ENCODE measurements at regions not wholly inside any gene's neighbourhood (a gene's known extent, or its start where the extent isn't known, plus 50 kb on each side); places are given as distances from the start of the nearest gene placed in this dataset.

DNA sequence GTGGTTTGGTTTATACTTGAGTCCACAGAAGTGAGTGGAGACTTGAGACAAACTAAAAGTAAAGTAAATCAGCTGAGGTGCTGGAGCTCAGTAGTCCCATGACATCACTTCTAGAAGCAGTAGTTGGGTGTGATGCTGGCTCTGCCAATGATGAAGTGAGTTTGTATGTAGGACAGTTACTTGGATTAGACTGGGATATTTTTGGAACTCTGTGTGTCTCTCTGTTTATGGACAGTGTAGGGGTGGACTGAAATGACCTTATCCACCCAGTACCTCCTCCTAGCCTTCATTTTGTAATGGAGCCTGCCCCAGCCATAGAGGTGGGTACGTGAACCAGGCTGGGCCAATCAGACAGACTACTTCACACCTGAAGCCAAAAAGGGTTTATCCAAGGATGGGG is 52.2 kb downstream of the POLR1D start:
- TF ChIP-seq, protein P1, sequence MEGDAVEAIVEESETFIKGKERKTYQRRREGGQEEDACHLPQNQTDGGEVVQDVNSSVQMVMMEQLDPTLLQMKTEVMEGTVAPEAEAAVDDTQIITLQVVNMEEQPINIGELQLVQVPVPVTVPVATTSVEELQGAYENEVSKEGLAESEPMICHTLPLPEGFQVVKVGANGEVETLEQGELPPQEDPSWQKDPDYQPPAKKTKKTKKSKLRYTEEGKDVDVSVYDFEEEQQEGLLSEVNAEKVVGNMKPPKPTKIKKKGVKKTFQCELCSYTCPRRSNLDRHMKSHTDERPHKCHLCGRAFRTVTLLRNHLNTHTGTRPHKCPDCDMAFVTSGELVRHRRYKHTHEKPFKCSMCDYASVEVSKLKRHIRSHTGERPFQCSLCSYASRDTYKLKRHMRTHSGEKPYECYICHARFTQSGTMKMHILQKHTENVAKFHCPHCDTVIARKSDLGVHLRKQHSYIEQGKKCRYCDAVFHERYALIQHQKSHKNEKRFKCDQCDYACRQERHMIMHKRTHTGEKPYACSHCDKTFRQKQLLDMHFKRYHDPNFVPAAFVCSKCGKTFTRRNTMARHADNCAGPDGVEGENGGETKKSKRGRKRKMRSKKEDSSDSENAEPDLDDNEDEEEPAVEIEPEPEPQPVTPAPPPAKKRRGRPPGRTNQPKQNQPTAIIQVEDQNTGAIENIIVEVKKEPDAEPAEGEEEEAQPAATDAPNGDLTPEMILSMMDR (conservative IDR thresholded peaks at IDR 0.05; ENCODE audit: low read depth, low read length): no peak
- H3K4me3 ChIP-seq (ENCODE audit: low read depth, low read length): no peak overlapping the region
- no peak for DNase-seq (ENCODE audit: low read depth)

DNA sequence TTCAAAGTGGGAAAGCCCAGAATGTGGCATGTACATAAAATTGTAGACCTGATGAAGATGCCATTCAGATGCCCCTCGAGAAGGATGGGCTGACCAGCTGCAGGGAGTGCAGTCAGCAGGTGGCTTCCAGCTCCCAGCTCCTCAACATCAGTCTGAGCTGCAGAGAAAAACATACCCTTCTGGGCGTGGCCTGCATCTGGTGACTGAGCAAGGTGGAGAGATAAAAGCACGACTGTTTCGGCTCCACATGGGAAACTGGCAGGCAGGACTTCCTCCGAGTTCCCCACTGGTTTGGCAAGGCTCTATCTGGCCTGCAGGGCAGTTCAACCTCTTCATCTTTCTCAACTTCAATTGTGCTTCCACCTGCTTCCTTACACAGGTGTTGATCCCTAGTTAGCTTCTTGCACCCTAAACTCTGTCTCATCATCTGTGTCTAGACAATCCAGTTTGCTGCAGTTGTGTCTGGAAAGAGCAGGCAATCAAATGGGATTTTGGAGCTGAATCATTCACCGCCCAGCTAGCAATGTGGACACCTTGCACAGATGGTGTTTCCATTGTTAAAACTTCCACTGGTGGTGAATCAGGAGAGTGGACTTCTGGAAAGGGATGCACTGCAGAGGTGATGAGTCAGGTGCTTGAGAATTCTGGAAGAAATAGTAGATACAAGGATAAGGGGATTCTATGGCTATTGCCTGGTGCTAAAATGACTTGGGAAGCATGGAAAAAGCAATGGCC is 56.8 kb downstream of the POLR1D start:
- DNase-seq (ENCODE audit: low read depth): no peak
- H3K4me3 ChIP-seq (ENCODE audit: low read depth, low read length): no peak overlapping the region
- TF ChIP-seq, protein P1 (conservative IDR thresholded peaks at IDR 0.05; ENCODE audit: low read depth, low read length): no peak

DNA sequence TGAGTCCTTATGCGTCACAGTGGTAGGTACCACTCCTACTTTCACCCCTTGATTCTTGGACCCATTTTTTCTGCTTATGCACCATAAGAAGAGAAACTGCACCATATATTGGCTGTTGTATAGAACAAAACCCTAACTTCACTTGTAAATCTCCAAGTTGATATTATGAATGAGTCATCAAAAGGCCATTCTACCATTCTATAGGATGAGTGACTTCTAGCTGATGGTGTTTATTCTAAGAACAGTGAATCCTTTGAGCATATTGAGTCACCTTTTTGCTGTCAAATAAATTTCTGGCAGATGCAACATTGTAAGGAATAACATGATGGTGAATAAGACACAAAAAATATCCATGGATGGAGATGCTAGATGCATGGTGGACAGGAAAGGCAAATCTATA is 57.7 kb downstream of the POLR1D start:
- no peak for DNase-seq (ENCODE audit: low read depth)
- TF ChIP-seq, protein P1 (conservative IDR thresholded peaks at IDR 0.05; ENCODE audit: low read depth, low read length): no peak
- H3K4me3 ChIP-seq (ENCODE audit: low read depth, low read length): no peak overlapping the region

DNA sequence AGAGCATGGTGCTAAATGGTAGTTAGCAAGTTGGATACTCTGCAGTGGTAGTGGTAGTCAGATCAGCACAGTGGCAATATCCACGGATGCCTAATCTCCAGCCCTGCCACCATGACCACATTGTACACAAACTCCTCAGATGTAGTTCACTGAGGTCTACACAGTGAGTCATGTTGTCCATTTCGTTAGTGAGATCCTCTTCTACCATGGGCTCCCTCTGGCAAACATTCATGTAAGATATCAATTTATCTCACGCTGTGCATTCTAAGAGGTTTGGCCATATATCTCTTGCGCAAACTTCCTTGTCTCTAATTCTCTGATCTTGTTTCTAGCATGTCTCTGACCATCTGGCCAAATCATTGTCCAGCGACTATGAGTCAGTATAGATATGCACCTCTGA is 58.2 kb downstream of the POLR1D start:
- DNase-seq (ENCODE audit: low read depth): no peak
- TF ChIP-seq, protein P1 (conservative IDR thresholded peaks at IDR 0.05; ENCODE audit: low read depth, low read length): no peak
- H3K4me3 ChIP-seq (ENCODE audit: low read depth, low read length): no peak overlapping the region

DNA sequence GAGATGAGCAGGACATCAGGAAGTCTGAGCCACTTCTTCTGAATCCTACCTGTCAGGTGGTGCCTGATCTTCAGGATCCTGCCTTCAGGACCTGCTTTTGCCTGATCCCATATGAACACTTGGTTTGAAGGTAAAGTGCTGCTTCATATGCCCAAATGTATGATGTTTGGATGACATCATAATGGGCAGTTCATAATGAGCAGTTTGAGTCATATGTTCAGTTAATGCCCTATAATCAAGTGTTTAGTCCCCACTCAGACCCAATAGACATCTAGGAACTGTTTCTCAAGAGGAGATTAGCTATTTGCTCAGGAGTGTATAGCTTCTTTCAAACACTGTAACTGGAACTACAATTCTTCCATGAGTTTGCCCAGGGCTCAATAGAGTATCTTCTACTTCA is 58.8 kb downstream of the POLR1D start:
- TF ChIP-seq, protein P1 (conservative IDR thresholded peaks at IDR 0.05; ENCODE audit: low read depth, low read length): no peak
- no peak for DNase-seq (ENCODE audit: low read depth)

DNA sequence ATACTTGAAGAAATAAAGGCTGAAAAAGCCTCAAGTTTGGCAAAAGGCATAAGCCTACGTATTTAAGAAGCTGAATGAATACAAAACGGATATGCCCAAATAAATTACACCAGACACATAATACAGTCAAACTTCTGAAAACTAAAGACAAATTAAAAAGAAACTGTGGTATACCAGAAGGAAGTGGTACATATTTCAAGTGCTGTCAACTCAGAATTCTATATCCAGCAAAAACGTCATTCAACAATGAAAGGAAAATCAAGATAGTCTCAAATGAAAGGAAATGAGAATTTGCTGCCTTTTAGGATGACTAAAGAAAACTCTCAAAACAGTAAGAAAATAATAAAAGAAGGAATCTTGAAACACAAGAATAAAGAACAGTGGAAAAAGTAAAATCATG is 69.5 kb downstream of the POLR1D start:
- no peak for DNase-seq (ENCODE audit: low read depth)
- TF ChIP-seq, protein P1 (conservative IDR thresholded peaks at IDR 0.05; ENCODE audit: low read depth, low read length): no peak
- no peak overlapping the region for H3K4me3 ChIP-seq (ENCODE audit: low read depth, low read length)

More for the DNA sequence above, 58.8 kb downstream of the POLR1D start:
- no peak overlapping the region for H3K4me3 ChIP-seq (ENCODE audit: low read depth, low read length)

DNA sequence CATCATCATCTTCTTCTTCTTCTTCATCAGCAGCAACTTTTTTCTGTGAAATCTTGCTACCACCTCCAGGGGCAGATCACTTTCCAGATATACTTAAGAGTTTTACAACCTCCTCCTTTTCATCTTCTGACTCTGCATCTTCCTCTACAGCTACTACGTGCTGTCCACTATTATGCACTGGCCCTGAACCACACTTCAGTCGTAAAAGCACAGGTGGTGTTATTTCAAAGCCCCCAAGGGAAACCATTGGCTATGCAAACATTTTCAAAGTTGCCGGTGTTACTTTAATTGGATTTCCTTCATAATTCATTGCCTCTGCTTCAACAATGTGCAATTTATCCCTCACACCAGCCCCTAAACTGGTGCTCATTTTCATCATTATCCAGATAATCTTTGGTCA is 75.0 kb downstream of the POLR1D start:
- TF ChIP-seq, protein P1 (conservative IDR thresholded peaks at IDR 0.05; ENCODE audit: low read depth, low read length): no peak
- DNase-seq (ENCODE audit: low read depth): no peak
- no peak overlapping the region for H3K4me3 ChIP-seq (ENCODE audit: low read depth, low read length)
